ENCODE measurements at regions not wholly inside any gene's neighbourhood (a gene's known extent, or its start where the extent isn't known, plus 50 kb on each side); places are given as distances from the start of the nearest gene placed in this dataset.
"Not testable (repeated sequence)": the region's sequence is repeated elsewhere in the genome, so short reads cannot be mapped to it uniquely, and the experiment has no call there.

GRCh38 chr4:15164571-15164970 lies 162.3 kb downstream of the CPEB2 start:
- DNase-seq: no peak

- no peak for DNase-seq
Measured at GRCh38 chr4:15167743-15168142, 165.5 kb downstream of the CPEB2 start.

GRCh38 chr4:15168759-15169158 lies 166.5 kb downstream of the CPEB2 start:
- DNase-seq: no peak

- no peak for DNase-seq
Measured at GRCh38 chr4:15171725-15172124, 169.4 kb downstream of the CPEB2 start.

- DNase-seq: no peak
Measured at GRCh38 chr4:15173251-15173650, 171.0 kb downstream of the CPEB2 start.

GRCh38 chr4:15174168-15174567 lies 171.9 kb downstream of the CPEB2 start:
- not testable (repeated sequence) for DNase-seq

GRCh38 chr4:15179842-15180241 lies 177.6 kb downstream of the CPEB2 start:
- not testable (repeated sequence) for DNase-seq

GRCh38 chr4:15182600-15183220 lies 180.4 kb downstream of the CPEB2 start:
- no peak for DNase-seq

GRCh38 chr4:15186149-15186548 lies 183.9 kb downstream of the CPEB2 start:
- DNase-seq: no peak

- DNase-seq: no peak
Measured at GRCh38 chr4:15186806-15187205, 184.5 kb downstream of the CPEB2 start.

GRCh38 chr4:15188605-15189539 lies 186.6 kb downstream of the CPEB2 start:
- no peak for DNase-seq

- DNase-seq: no peak
Measured at GRCh38 chr4:15194520-15194919, 192.2 kb downstream of the CPEB2 start.

GRCh38 chr4:15197005-15197404 lies 194.7 kb downstream of the CPEB2 start:
- DNase-seq: no peak

- DNase-seq: no peak
Measured at GRCh38 chr4:15198070-15198727, 195.9 kb downstream of the CPEB2 start.

- DNase-seq: no peak
Measured at GRCh38 chr4:15201782-15202181, 199.5 kb downstream of the CPEB2 start.

GRCh38 chr4:15202481-15202880 lies 200.2 kb downstream of the CPEB2 start:
- DNase-seq: no peak

GRCh38 chr4:15206526-15206925 lies 204.2 kb downstream of the CPEB2 start:
- not testable (repeated sequence) for DNase-seq

- no peak for DNase-seq
Measured at GRCh38 chr4:15213302-15213970, 211.2 kb downstream of the CPEB2 start.

GRCh38 chr4:15215109-15215508 lies 212.7 kb upstream of the C1QTNF7 start:
- no peak for DNase-seq

- DNase-seq: no peak
Measured at GRCh38 chr4:15226203-15226602, 201.6 kb upstream of the C1QTNF7 start.

- DNase-seq: peak; percentile 78
Measured at GRCh38 chr4:15231265-15232091, 196.4 kb upstream of the C1QTNF7 start.
